B cell (primary cell): ENCODE measurements at regions not wholly inside any gene's neighbourhood (a gene's known extent, or its start where the extent isn't known, plus 50 kb on each side); places are given as distances from the start of the nearest gene placed in this dataset.

ENCODE experiments used
- ATAC-seq: fragments of 200-7000 bp; cut with Tn5 transposase; one replicate; pipeline ENCODE4 v1.10.0; 2021; ENCODE audit warnings: low read depth, mild to moderate bottlenecking, moderate number of reproducible peaks, moderate library complexity
- CTCF ChIA-PET: fragments of 350-600 bp; sonication (Branson Sonifier 250); formaldehyde crosslinking; loops from one replicate; lab custom pipeline; 2021; ENCODE audit warnings: antibody characterized with exemption, inconsistent platforms; lab: Charles Lee
- POLR2A ChIA-PET: fragments of 350-600 bp; sonication (Branson Sonifier 250); formaldehyde crosslinking; loops from one replicate; lab custom pipeline; 2021; ENCODE audit warnings: antibody characterized with exemption; lab: Charles Lee
- DNase-seq: peaks from one replicate; pipeline ENCODE4 v3.0.0; 2013
- H2AFZ ChIP-seq: 2 replicates; pipeline ENCODE4 v1.6.1; 2012; ENCODE audit warnings: mild to moderate bottlenecking, low read depth, low read length; ENCODE audit not compliant: insufficient read depth, poor library complexity, severe bottlenecking
- H3K27ac ChIP-seq, 2 donors: 1 replicate in 1 of 2; 2 replicates in 1 of 2; pipeline ENCODE4 v1.5.1; 2012 to 2013; ENCODE audit warnings: low read length in 2 of 2, mild to moderate bottlenecking in 2 of 2, moderate library complexity in 1 of 2
- H3K27me3 ChIP-seq, 4 experiments: fragments of 200-600 bp in 1 of 4; sonication (generic) in 1 of 4; replicated peaks in 1 of 4; 1 replicate in 2 of 4; 2 replicates in 2 of 4; pipeline versions ENCODE4 v1.6.1 to v1.7.0; 2013 to 2016; ENCODE audit warnings: low read length in 3 of 4, mild to moderate bottlenecking in 2 of 4, mixed read lengths in 1 of 4, moderate library complexity in 1 of 4; ENCODE audit not compliant: insufficient read depth in 4 of 4, control insufficient read depth in 3 of 4; ENCODE audit errors: control extremely low read depth in 1 of 4
- H3K36me3 ChIP-seq, 2 experiments: replicated peaks in 1 of 2; 1 replicate in 1 of 2; 2 replicates in 1 of 2; pipeline versions ENCODE4 v1.6.1 to v1.7.1; 2013; ENCODE audit warnings: low read length in 1 of 2; ENCODE audit not compliant: insufficient read depth in 2 of 2, control insufficient read depth in 1 of 2; ENCODE audit errors: control extremely low read depth in 1 of 2, extremely low read depth in 1 of 2
- H3K4me1 ChIP-seq, 2 donors: fragments of 200-600 bp in 1 of 2; sonication (generic) in 1 of 2; 1 replicate in 1 of 2; 2 replicates in 1 of 2; pipeline versions ENCODE4 v1.5.1 to v1.6.1; 2013 to 2017; ENCODE audit warnings: low read length in 2 of 2; ENCODE audit not compliant: control insufficient read depth in 2 of 2, insufficient read depth in 2 of 2
- H3K4me2 ChIP-seq: replicated peaks from 2 replicates; pipeline ENCODE3; 2012; ENCODE audit warnings: mild to moderate bottlenecking, low read depth, low read length; ENCODE audit not compliant: poor library complexity, severe bottlenecking
- H3K4me3 ChIP-seq, 5 experiments: fragments of 200-600 bp in 1 of 5; sonication (generic) in 1 of 5; 1 replicate in 3 of 5; 2 replicates in 2 of 5; pipeline versions ENCODE4 v1.5.1 to v1.7.0; 2011 to 2016; ENCODE audit warnings: low read length in 4 of 5, mild to moderate bottlenecking in 4 of 5, low read depth in 2 of 5, control low read depth in 1 of 5, moderate library complexity in 1 of 5; ENCODE audit not compliant: insufficient read depth in 1 of 5; ENCODE audit errors: control extremely low read depth in 1 of 5, extremely low read depth in 1 of 5
- H3K79me2 ChIP-seq: fragments of 200-600 bp; sonication (generic); one replicate; pipeline ENCODE4 v1.6.0; 2016; ENCODE audit warnings: low read length; ENCODE audit not compliant: control insufficient read depth, insufficient read depth
- H3K9ac ChIP-seq: fragments of 200-600 bp; sonication (generic); 2 replicates; pipeline ENCODE4 v1.6.1; 2017; ENCODE audit warnings: mild to moderate bottlenecking, low read length, moderate library complexity
- H3K9me3 ChIP-seq, 3 donors: one replicate each; pipeline versions ENCODE4 v1.6.1 to v1.7.1; 2013; ENCODE audit warnings: low read length in 2 of 3; ENCODE audit not compliant: control insufficient read depth in 2 of 3, insufficient read depth in 1 of 3; ENCODE audit errors: control extremely low read depth in 1 of 3
- H4K20me1 ChIP-seq: 2 replicates; pipeline ENCODE4 v1.6.0; 2012; ENCODE audit warnings: mild to moderate bottlenecking, low read length; ENCODE audit not compliant: insufficient read depth, control insufficient read depth, poor library complexity, severe bottlenecking
- H3K27ac Mint-ChIP-seq: one replicate; pipeline ENCODE4 v1.8.0; 2021; ENCODE audit warnings: mixed read lengths
- H3K27me3 Mint-ChIP-seq: one replicate; pipeline ENCODE4 v1.8.0; 2021; ENCODE audit warnings: mixed read lengths
- H3K4me1 Mint-ChIP-seq: one replicate; pipeline ENCODE4 v1.8.0; 2021; ENCODE audit warnings: mixed read lengths
- H3K4me3 Mint-ChIP-seq: one replicate; pipeline ENCODE4 v1.8.0; 2021; ENCODE audit warnings: mixed read lengths
- H3K9me3 Mint-ChIP-seq: one replicate; pipeline ENCODE4 v1.8.0; 2022; ENCODE audit warnings: mixed read lengths; ENCODE audit not compliant: insufficient read depth
- CTCF ChIP-seq: fragments of 200-600 bp; IDR thresholded peaks from one replicate; pipeline ENCODE4 v1.8.0; 2022; ENCODE audit warnings: antibody characterized with exemption, mild to moderate bottlenecking
- EZH2 ChIP-seq: IDR thresholded peaks from 2 replicates; pipeline ENCODE4 v1.6.1; 2012; ENCODE audit warnings: borderline replicate concordance, low read depth, mild to moderate bottlenecking, moderate library complexity, low read length; ENCODE audit not compliant: insufficient read depth, poor library complexity, severe bottlenecking
- WGBS: methylation state at CpG from one replicate; pipeline ENCODE4 v1.1.5; 2013; ENCODE audit warnings: missing lambda C conversion rate; ENCODE audit not compliant: insufficient coverage; 5-methylcytosine and 5-hydroxymethylcytosine counted together
- intact Hi-C: fragments of 100-400 bp; cut with micrococcal nuclease; formaldehyde crosslinking; loops from one replicate; pipeline ENCODE4 v1.10.0; 2022

- DNase-seq (no peak), ATAC-seq (no peak)
- intact Hi-C loops = no loop called here
- Mint-ChIP-seq H3K4me3 (no peak overlapping the region), H3K4me1 (no peaks in the 10 kb centered on the region), H3K9me3 (no peaks in the 10 kb centered on the region), H3K27me3 (no peaks in the 10 kb centered on the region), H3K27ac (no peak overlapping the region)
- Histone ChIP-seq H3K27ac (no peak overlapping the region), H3K4me1 (no peaks in the 10 kb centered on the region), H3K4me3 (no peak overlapping the region), H2AFZ (no peak overlapping the region), H3K9ac (no peak overlapping the region), H4K20me1 (no peaks in the 10 kb centered on the region), H3K4me2 (no peak overlapping the region), H3K9me3 (peaks cover 0 to 1% (median 0%) of the 10 kb centered on the region in 3 donors), H3K79me2 (no peaks in the 10 kb centered on the region), H3K27me3 (no peaks in the 10 kb centered on the region), H3K36me3 (no peaks in the 10 kb centered on the region)
- TF ChIP-seq CTCF = no peak
- no CpG with 5 or more reads among the region's 1 CpG for WGBS
- ChIA-PET CTCF (no interaction called here), POLR2A (no interaction called here)
Measured at GRCh38 chr2:185607945-185608344, 130.7 kb upstream of the FSIP2 start.

GRCh38 chr2:185608799-185609198 is 129.8 kb upstream of the FSIP2 start:
- ATAC-seq = no peak

More at GRCh38 chr2:185608799-185609198, 129.8 kb upstream of the FSIP2 start:
- intact Hi-C loops = no loop called here
- Histone ChIP-seq H3K9me3 (peaks cover 0 to 1% (median 0%) of the 10 kb centered on the region in 3 donors), H3K4me1 (no peaks in the 10 kb centered on the region), H3K4me2 (no peak overlapping the region), H3K9ac (no peak overlapping the region), H3K27me3 (no peaks in the 10 kb centered on the region), H2AFZ (no peak overlapping the region), H3K79me2 (no peaks in the 10 kb centered on the region), H3K4me3 (no peak overlapping the region), H3K27ac (no peak overlapping the region), H4K20me1 (no peaks in the 10 kb centered on the region), H3K36me3 (no peaks in the 10 kb centered on the region)
- TF ChIP-seq CTCF (no peak), EZH2 (no peak)
- no CpG with 5 or more reads among the region's 3 CpGs for WGBS
- Mint-ChIP-seq H3K9me3 (peaks cover 2% of the 10 kb centered on the region), H3K4me3 (no peak overlapping the region), H3K4me1 (no peaks in the 10 kb centered on the region), H3K27ac (no peak overlapping the region), H3K27me3 (no peaks in the 10 kb centered on the region)
- CTCF ChIA-PET = no interaction called here
- POLR2A ChIA-PET = no interaction called here
- DNase-seq = no peak
